Right atrium auricular region (tissue), 2 donors: ENCODE measurements at regions not wholly inside any gene's neighbourhood (a gene's known extent, or its start where the extent isn't known, plus 50 kb on each side); places are given as distances from the start of the nearest gene placed in this dataset.

Source experiments
- DNase-seq: peaks from one replicate; pipeline ENCODE4 v3.0.0-alpha.2; 2019; ENCODE audit warnings: low spot score
- H3K27ac ChIP-seq, 2 donors: fragments of 200-600 bp; sonication (generic); 1 replicate in 1 of 2; 2 replicates in 1 of 2; pipeline ENCODE4 v1.5.1; 2016 to 2019
- H3K27me3 ChIP-seq, 2 donors: fragments of 200-600 bp; sonication (generic); one replicate each; pipeline versions ENCODE4 v1.5.1 to v1.6.0; 2017 to 2019
- H3K36me3 ChIP-seq: fragments of 200-600 bp; sonication (generic); one replicate; pipeline ENCODE4 v1.5.1; 2016
- H3K4me1 ChIP-seq, 2 donors: fragments of 200-600 bp; sonication (generic); one replicate each; pipeline versions ENCODE4 v1.5.1 to v1.6.0; 2017 to 2019
- H3K4me3 ChIP-seq, 2 donors: fragments of 200-600 bp; sonication (generic); 1 replicate in 1 of 2; 2 replicates in 1 of 2; pipeline ENCODE4 v1.5.1; 2017 to 2019; ENCODE audit warnings: mild to moderate bottlenecking in 1 of 2, moderate library complexity in 1 of 2
- H3K9me3 ChIP-seq, 2 donors: fragments of 200-600 bp; sonication (generic); one replicate each; pipeline ENCODE4 v1.5.1; 2019
- CTCF ChIP-seq, 2 donors: fragments of 200-600 bp; sonication (generic); IDR thresholded peaks; one replicate each; pipeline ENCODE4 v1.5.1; 2019; ENCODE audit warnings: antibody characterized with exemption in 2 of 2

GRCh38 chr3:118479376-118479775 is 555.3 kb downstream of the IGSF11 start:
- H3K27me3 ChIP-seq: no peaks in the 10 kb centered on the region
- H3K36me3 ChIP-seq: no peaks in the 10 kb centered on the region
- H3K27ac ChIP-seq: no peak overlapping the region
- H3K4me1 ChIP-seq: no peaks in the 10 kb centered on the region
- H3K4me3 ChIP-seq: no peak overlapping the region
- no peak for DNase-seq
- H3K9me3 ChIP-seq: no peaks in the 10 kb centered on the region
- no peak for TF ChIP-seq CTCF (IDR thresholded peaks at IDR 0.05)

GRCh38 chr3:118480101-118480860 is 554.4 kb downstream of the IGSF11 start:
- Histone ChIP-seq H3K27me3 (no peaks in the 10 kb centered on the region), H3K4me1 (no peaks in the 10 kb centered on the region), H3K9me3 (no peaks in the 10 kb centered on the region), H3K36me3 (no peaks in the 10 kb centered on the region), H3K27ac (no peak overlapping the region), H3K4me3 (no peak overlapping the region)
- TF ChIP-seq CTCF (IDR thresholded peaks at IDR 0.05): no peak
- DNase-seq: no peak

- H3K27me3 ChIP-seq: no peaks in the 10 kb centered on the region
- no peak overlapping the region for H3K4me3 ChIP-seq
- H3K36me3 ChIP-seq: no peaks in the 10 kb centered on the region
- H3K4me1 ChIP-seq: no peaks in the 10 kb centered on the region
- no peak for DNase-seq
- no peak for TF ChIP-seq CTCF (IDR thresholded peaks at IDR 0.05)
- no peaks in the 10 kb centered on the region for H3K9me3 ChIP-seq
- H3K27ac ChIP-seq: no peak overlapping the region
Measured at GRCh38 chr3:118485693-118486092, 549.0 kb downstream of the IGSF11 start.

- no peak overlapping the region for H3K27ac ChIP-seq
- H3K27me3 ChIP-seq: no peaks in the 10 kb centered on the region
- no peak overlapping the region for H3K4me3 ChIP-seq
- no peaks in the 10 kb centered on the region for H3K4me1 ChIP-seq
- no peak for TF ChIP-seq CTCF (IDR thresholded peaks at IDR 0.05)
- no peaks in the 10 kb centered on the region for H3K36me3 ChIP-seq
- DNase-seq: no peak
- no peaks in the 10 kb centered on the region for H3K9me3 ChIP-seq
Measured at GRCh38 chr3:118487734-118488133, 546.9 kb downstream of the IGSF11 start.

- H3K4me3 ChIP-seq: no peak overlapping the region
- H3K27me3 ChIP-seq: no peaks in the 10 kb centered on the region
- H3K4me1 ChIP-seq: no peaks in the 10 kb centered on the region
- H3K36me3 ChIP-seq: no peaks in the 10 kb centered on the region
- no peak overlapping the region for H3K27ac ChIP-seq
- H3K9me3 ChIP-seq: no peaks in the 10 kb centered on the region
- DNase-seq: no peak
- TF ChIP-seq CTCF (IDR thresholded peaks at IDR 0.05): no peak
Measured at GRCh38 chr3:118488732-118489131, 545.9 kb downstream of the IGSF11 start.

GRCh38 chr3:118495206-118495605 is 539.4 kb downstream of the IGSF11 start:
- TF ChIP-seq CTCF (IDR thresholded peaks at IDR 0.05): no peak
- no peak overlapping the region for H3K4me3 ChIP-seq
- no peaks in the 10 kb centered on the region for H3K9me3 ChIP-seq
- no peak for DNase-seq
- no peaks in the 10 kb centered on the region for H3K27me3 ChIP-seq
- no peaks in the 10 kb centered on the region for H3K4me1 ChIP-seq
- no peak overlapping the region for H3K27ac ChIP-seq
- H3K36me3 ChIP-seq: no peaks in the 10 kb centered on the region
